HL-60 (cell line): ENCODE measurements at regions not wholly inside any gene's neighbourhood (a gene's known extent, or its start where the extent isn't known, plus 50 kb on each side); places are given as distances from the start of the nearest gene placed in this dataset.

Experiments
- DNase-seq, 2 experiments: peaks; one replicate each; pipeline ENCODE4 v3.0.0-alpha.2; 2010 to 2020; ENCODE audit warnings: low read depth in 1 of 2, low spot score in 1 of 2
- H3K27ac ChIP-seq: fragments of 250-450 bp; sonication (Bioruptor Pico); replicated peaks from 2 replicates; pipeline ENCODE4 v1.5.1; 2020; ENCODE audit warnings: mild to moderate bottlenecking, moderate library complexity
- H3K27me3 ChIP-seq: fragments of 250-450 bp; sonication (Bioruptor Pico); 2 replicates; pipeline ENCODE4 v1.5.1; 2021; ENCODE audit warnings: mild to moderate bottlenecking, moderate library complexity; ENCODE audit not compliant: insufficient read depth, poor library complexity, severe bottlenecking
- H3K4me3 ChIP-seq: replicated peaks from 2 replicates; pipeline ENCODE4 v1.5.1; 2011; ENCODE audit warnings: mild to moderate bottlenecking, control low read depth, low read length; ENCODE audit not compliant: insufficient read depth
- CTCF ChIP-seq: IDR thresholded peaks from one replicate; pipeline ENCODE4 v1.5.1; 2011; ENCODE audit warnings: low read length, control low read depth, inconsistent platforms; ENCODE audit not compliant: insufficient read depth
- GABPA ChIP-seq: IDR thresholded peaks from 2 replicates; pipeline ENCODE4 v1.6.1; 2012; ENCODE audit warnings: low read depth
- POLR2AphosphoS5 ChIP-seq: IDR thresholded peaks from 2 replicates; pipeline ENCODE4 v1.6.1; 2012; ENCODE audit warnings: low read depth
- REST ChIP-seq: IDR thresholded peaks from 2 replicates; pipeline ENCODE4 v1.6.1; 2012; ENCODE audit warnings: low read depth; ENCODE audit not compliant: insufficient replicate concordance
- SPI1 ChIP-seq: IDR thresholded peaks from 2 replicates; pipeline ENCODE4 v1.6.1; 2012; ENCODE audit warnings: low read depth, mild to moderate bottlenecking, borderline replicate concordance

- Histone ChIP-seq H3K27ac (no peak overlapping the region), H3K4me3 (no peak overlapping the region), H3K27me3 (no peaks in the 10 kb centered on the region)
- DNase-seq: no peak
- TF ChIP-seq REST (no peak), CTCF (no peak), POLR2AphosphoS5 (no peak), GABPA (no peak), SPI1 (no peak)
Measured at GRCh38 chr9:79382044-79382443, 189.7 kb upstream of the TLE4 start.

- DNase-seq: no peak
- Histone ChIP-seq H3K27me3 (no peaks in the 10 kb centered on the region), H3K27ac (no peak overlapping the region), H3K4me3 (no peak overlapping the region)
- TF ChIP-seq REST (no peak), POLR2AphosphoS5 (no peak), CTCF (no peak), SPI1 (no peak), GABPA (no peak)
Measured at GRCh38 chr9:79382458-79382857, 189.3 kb upstream of the TLE4 start.

- H3K27ac ChIP-seq: no peak overlapping the region
- TF ChIP-seq POLR2AphosphoS5 (no peak), GABPA (no peak), REST (no peak), SPI1 (no peak), CTCF (no peak)
- no peak overlapping the region for H3K4me3 ChIP-seq
- DNase-seq: no peak
- no peaks in the 10 kb centered on the region for H3K27me3 ChIP-seq
Measured at GRCh38 chr9:79383096-79383495, 188.7 kb upstream of the TLE4 start.
